PC-9 (cell line): ENCODE measurements at regions not wholly inside any gene's neighbourhood (a gene's known extent, or its start where the extent isn't known, plus 50 kb on each side); places are given as distances from the start of the nearest gene placed in this dataset.

Source experiments
- BruUV-seq: library from RNA; stranded (reverse); fragments of 400-500 nt; replicated peaks from 2 replicates; lab custom pipeline; 2021; lab: Mats Ljungman, UMichigan
- CTCF ChIA-PET: fragments of 300-600 bp; sonication (Branson Sonifier 250); formaldehyde crosslinking; loops from one replicate; lab custom pipeline; 2022; ENCODE audit warnings: antibody characterized with exemption; lab: Charles Lee
- POLR2A ChIA-PET: fragments of 300-600 bp; sonication (Branson Sonifier 250); formaldehyde crosslinking; loops from one replicate; lab custom pipeline; 2022; ENCODE audit warnings: antibody characterized with exemption; ENCODE audit not compliant: unreplicated experiment; lab: Charles Lee
- DNase-seq, 2 experiments: peaks; one replicate each; pipeline versions ENCODE4 v3.0.0 to v3.0.0-alpha.2; 2015 to 2022; ENCODE audit warnings: mixed read lengths in 1 of 2
- H2AFZ ChIP-seq: fragments of 200-600 bp; sonication (generic); 2 replicates; pipeline ENCODE4 v1.8.1; 2017; ENCODE audit warnings: antibody characterized with exemption
- H3F3A ChIP-seq: fragments of 200-600 bp; sonication (generic); 2 replicates; pipeline ENCODE4 v1.8.1; 2017; ENCODE audit warnings: antibody characterized with exemption, mild to moderate bottlenecking, low read depth; ENCODE audit not compliant: insufficient read depth
- H3K27ac ChIP-seq: fragments of 200-600 bp; sonication (generic); 2 replicates; pipeline ENCODE4 v1.6.1; 2016; ENCODE audit warnings: mixed run types
- H3K27me3 ChIP-seq: fragments of 200-600 bp; sonication (generic); 2 replicates; pipeline ENCODE4 v1.6.1; 2016; ENCODE audit warnings: low read depth, mixed run types; ENCODE audit not compliant: insufficient read depth
- H3K36me3 ChIP-seq: fragments of 200-600 bp; sonication (generic); 2 replicates; pipeline ENCODE4 v1.6.1; 2016; ENCODE audit warnings: low read depth, mixed run types
- H3K4me1 ChIP-seq: fragments of 200-600 bp; sonication (generic); replicated peaks from 2 replicates; pipeline ENCODE4 v1.6.1; 2016; ENCODE audit warnings: mixed run types; ENCODE audit not compliant: insufficient read depth
- H3K4me2 ChIP-seq: fragments of 200-600 bp; sonication (generic); 2 replicates; pipeline ENCODE4 v1.6.1; 2017; ENCODE audit warnings: mixed run types
- H3K4me3 ChIP-seq: fragments of 200-600 bp; sonication (generic); 2 replicates; pipeline ENCODE4 v1.6.1; 2016; ENCODE audit warnings: mixed run types
- H3K79me2 ChIP-seq: fragments of 200-600 bp; sonication (generic); 2 replicates; pipeline ENCODE4 v1.6.1; 2017; ENCODE audit warnings: low read depth, mixed run types
- H3K9me2 ChIP-seq: fragments of 200-600 bp; sonication (generic); 2 replicates; pipeline ENCODE4 v1.8.1; 2017; ENCODE audit warnings: mild to moderate bottlenecking; ENCODE audit not compliant: insufficient read depth
- H3K9me3 ChIP-seq: fragments of 200-600 bp; sonication (generic); 2 replicates; pipeline ENCODE4 v1.8.1; 2016; ENCODE audit warnings: low read depth; ENCODE audit not compliant: insufficient read depth
- H4K20me1 ChIP-seq: fragments of 200-600 bp; sonication (generic); 2 replicates; pipeline ENCODE4 v1.8.1; 2017; ENCODE audit not compliant: insufficient read depth
- EZH2 ChIP-seq: fragments of 200-600 bp; sonication (generic); IDR thresholded peaks from 2 replicates; pipeline ENCODE4 v1.8.0; 2017; ENCODE audit warnings: antibody characterized with exemption, low read depth
- intact Hi-C: fragments of 100-400 bp; cut with micrococcal nuclease; formaldehyde crosslinking; loops from one replicate; pipeline ENCODE4 v1.10.0; 2022; ENCODE audit not compliant: unreplicated experiment
- TF ChIP-seq, protein P1 (sequence below): fragments of 200-600 bp; sonication (generic); conservative IDR thresholded peaks from 2 replicates; pipeline ENCODE4 v1.6.1; 2017; ENCODE audit warnings: mixed run types, antibody characterized with exemption, mild to moderate bottlenecking, moderate library complexity

GRCh38 chr1:163422738-163423404 lies 101.1 kb downstream of the NUF2 start:
- no TSS peak for BruUV-seq
- Histone ChIP-seq H3K9me3 (no peaks in the 10 kb centered on the region), H3K79me2 (no peaks in the 10 kb centered on the region), H3K4me3 (no peak overlapping the region), H4K20me1 (no peaks in the 10 kb centered on the region), H3K36me3 (no peaks in the 10 kb centered on the region), H3K4me2 (no peak overlapping the region), H3K27me3 (peaks cover 3% of the 10 kb centered on the region; the same call in 1 of the 2 replicates), H3K27ac (no peak overlapping the region), H2AFZ (no peak overlapping the region), H3K9me2 (no peaks in the 10 kb centered on the region), H3F3A (no peaks in the 10 kb centered on the region), H3K4me1 (no peaks in the 10 kb centered on the region)
- ChIA-PET CTCF (no interaction called here), POLR2A (no interaction called here)
- intact Hi-C loops, result no loop called here
- TF ChIP-seq, protein P1, sequence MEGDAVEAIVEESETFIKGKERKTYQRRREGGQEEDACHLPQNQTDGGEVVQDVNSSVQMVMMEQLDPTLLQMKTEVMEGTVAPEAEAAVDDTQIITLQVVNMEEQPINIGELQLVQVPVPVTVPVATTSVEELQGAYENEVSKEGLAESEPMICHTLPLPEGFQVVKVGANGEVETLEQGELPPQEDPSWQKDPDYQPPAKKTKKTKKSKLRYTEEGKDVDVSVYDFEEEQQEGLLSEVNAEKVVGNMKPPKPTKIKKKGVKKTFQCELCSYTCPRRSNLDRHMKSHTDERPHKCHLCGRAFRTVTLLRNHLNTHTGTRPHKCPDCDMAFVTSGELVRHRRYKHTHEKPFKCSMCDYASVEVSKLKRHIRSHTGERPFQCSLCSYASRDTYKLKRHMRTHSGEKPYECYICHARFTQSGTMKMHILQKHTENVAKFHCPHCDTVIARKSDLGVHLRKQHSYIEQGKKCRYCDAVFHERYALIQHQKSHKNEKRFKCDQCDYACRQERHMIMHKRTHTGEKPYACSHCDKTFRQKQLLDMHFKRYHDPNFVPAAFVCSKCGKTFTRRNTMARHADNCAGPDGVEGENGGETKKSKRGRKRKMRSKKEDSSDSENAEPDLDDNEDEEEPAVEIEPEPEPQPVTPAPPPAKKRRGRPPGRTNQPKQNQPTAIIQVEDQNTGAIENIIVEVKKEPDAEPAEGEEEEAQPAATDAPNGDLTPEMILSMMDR, result no peak
- TF ChIP-seq EZH2, result no peak
- DNase-seq, result no peak

DNA sequence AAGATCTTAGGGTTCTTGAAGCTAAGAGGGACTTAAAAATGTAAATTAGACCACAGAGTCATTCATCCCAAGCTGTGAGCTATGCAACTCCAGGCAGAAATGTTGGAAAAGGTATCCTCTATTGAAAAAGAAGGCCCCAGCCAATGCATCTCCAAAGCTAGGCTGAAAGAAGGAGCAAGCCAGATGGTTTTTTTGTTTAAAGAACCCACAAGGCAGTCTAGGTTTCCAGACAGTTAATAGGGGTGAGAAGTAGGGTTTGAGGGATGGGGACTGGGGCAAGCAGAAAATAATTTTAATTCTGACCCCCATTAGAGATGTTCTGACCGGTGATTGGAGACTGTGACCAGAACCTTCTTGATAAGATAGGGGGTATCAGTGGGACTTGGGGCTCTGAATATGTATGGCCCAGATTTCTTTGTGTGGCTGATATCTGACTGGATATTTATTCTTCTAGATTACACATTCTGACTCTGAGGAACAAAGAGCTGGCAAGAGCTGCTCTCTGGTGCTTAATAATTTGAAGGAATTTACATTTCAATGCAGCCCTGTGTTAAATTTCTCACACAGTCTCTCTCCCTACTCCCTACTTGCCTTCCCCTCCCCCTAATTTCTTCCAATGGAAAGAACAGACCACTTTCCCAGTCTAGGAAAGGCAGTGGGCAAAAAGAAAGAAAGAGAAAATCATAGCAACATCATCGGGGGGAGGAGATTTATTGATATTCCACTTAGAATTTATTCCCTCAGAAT lies 104.9 kb downstream of the NUF2 start:
- H4K20me1 ChIP-seq, result no peaks in the 10 kb centered on the region
- H3F3A ChIP-seq, result no peaks in the 10 kb centered on the region
- H3K79me2 ChIP-seq, result no peaks in the 10 kb centered on the region
- H3K4me1 ChIP-seq, result no peaks in the 10 kb centered on the region
- H3K27me3 ChIP-seq, result 0 out of 2 replicates have a peak, but pooled peaks cover 3% of the 10 kb centered on the region
- no peak for DNase-seq
- no peaks in the 10 kb centered on the region for H3K36me3 ChIP-seq
- TF ChIP-seq, protein P1, result no peak
- no peak for TF ChIP-seq EZH2
- no TSS peak for BruUV-seq
- no peaks in the 10 kb centered on the region for H3K9me3 ChIP-seq
- POLR2A ChIA-PET, result no interaction called here
- intact Hi-C loops, result no loop called here
- no peak overlapping the region for H3K27ac ChIP-seq
- no peak overlapping the region for H3K4me2 ChIP-seq
- no peak overlapping the region for H2AFZ ChIP-seq
- no peaks in the 10 kb centered on the region for H3K9me2 ChIP-seq
- CTCF ChIA-PET, result no interaction called here
- no peak overlapping the region for H3K4me3 ChIP-seq

DNA sequence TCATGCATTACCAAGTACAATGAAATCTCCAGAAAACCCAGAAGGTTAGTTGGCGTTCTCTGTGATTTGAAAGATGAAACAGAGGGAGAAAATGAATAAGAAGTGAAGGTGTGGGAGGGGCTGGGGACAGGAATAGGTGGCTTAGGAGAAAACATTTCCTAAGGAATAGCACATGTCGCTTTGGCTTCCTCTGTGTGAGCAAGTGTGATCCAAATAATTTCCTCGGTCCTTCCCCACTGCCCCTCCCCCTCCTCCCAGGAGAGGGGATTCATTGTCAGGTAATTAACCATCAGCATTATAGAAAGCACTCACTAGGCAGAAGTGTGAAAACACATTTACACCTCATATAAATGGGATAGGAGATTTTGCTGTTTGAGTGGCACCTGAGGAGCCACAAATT lies 105.5 kb downstream of the NUF2 start:
- Histone ChIP-seq H3K9me3 (no peaks in the 10 kb centered on the region), H3K27me3 (0 out of 2 replicates have a peak, but pooled peaks cover 3% of the 10 kb centered on the region), H3K36me3 (no peaks in the 10 kb centered on the region), H3K9me2 (no peaks in the 10 kb centered on the region), H3K4me3 (no peak overlapping the region), H2AFZ (no peak overlapping the region), H3K4me1 (no peaks in the 10 kb centered on the region), H3K27ac (no peak overlapping the region), H3K79me2 (no peaks in the 10 kb centered on the region), H4K20me1 (no peaks in the 10 kb centered on the region), H3F3A (no peaks in the 10 kb centered on the region), H3K4me2 (no peak overlapping the region)
- CTCF ChIA-PET, result no interaction called here
- POLR2A ChIA-PET, result no interaction called here
- intact Hi-C loops, result no loop called here
- BruUV-seq, result no TSS peak
- TF ChIP-seq, protein P1, result no peak
- no peak for TF ChIP-seq EZH2
- no peak for DNase-seq
